ENCODE measurements at regions not wholly inside any gene's neighbourhood (a gene's known extent, or its start where the extent isn't known, plus 50 kb on each side); places are given as distances from the start of the nearest gene placed in this dataset.

DNA sequence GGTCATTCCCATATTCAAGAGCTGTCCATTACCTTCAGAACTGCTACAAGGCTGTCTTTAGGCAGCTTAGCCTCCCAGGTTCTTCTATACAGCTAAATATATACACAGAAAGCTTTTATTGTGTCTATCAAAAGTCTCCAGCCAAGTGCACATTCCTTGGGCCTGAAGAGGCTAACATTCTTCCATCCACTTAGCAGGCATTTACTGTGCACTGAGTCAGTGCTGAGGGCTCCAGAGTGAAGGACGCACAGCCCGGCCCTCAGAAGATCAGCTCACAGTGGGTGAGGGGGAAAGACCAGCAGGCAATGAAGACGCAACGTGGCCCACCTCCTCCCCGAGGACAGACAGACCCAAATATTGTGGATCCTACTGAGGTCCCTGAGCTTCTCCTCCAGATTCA is 569.9 kb downstream of the CDH26 start:
- TF ChIP-seq, protein P1, sequence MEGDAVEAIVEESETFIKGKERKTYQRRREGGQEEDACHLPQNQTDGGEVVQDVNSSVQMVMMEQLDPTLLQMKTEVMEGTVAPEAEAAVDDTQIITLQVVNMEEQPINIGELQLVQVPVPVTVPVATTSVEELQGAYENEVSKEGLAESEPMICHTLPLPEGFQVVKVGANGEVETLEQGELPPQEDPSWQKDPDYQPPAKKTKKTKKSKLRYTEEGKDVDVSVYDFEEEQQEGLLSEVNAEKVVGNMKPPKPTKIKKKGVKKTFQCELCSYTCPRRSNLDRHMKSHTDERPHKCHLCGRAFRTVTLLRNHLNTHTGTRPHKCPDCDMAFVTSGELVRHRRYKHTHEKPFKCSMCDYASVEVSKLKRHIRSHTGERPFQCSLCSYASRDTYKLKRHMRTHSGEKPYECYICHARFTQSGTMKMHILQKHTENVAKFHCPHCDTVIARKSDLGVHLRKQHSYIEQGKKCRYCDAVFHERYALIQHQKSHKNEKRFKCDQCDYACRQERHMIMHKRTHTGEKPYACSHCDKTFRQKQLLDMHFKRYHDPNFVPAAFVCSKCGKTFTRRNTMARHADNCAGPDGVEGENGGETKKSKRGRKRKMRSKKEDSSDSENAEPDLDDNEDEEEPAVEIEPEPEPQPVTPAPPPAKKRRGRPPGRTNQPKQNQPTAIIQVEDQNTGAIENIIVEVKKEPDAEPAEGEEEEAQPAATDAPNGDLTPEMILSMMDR (conservative IDR thresholded peaks at IDR 0.05; ENCODE audit: low read length) = no peak
- no peak for TF ChIP-seq EZH2phosphoT487 (IDR thresholded peaks at IDR 0.05; ENCODE audit: borderline replicate concordance, low read depth, low read length)

All from OCI-LY7 (cell line).